Left hindlimb (tissue), 1 donor: ENCODE measurements at regions not wholly inside any gene's neighbourhood (a gene's known extent, or its start where the extent isn't known, plus 50 kb on each side); places are given as distances from the start of the nearest gene placed in this dataset.
"Not testable (repeated sequence)": the region's sequence is repeated elsewhere in the genome, so short reads cannot be mapped to it uniquely, and the experiment has no call there.

Source experiments
- DNase-seq: peaks from one replicate; pipeline ENCODE4 v3.0.0-alpha.2; 2018

DNA sequence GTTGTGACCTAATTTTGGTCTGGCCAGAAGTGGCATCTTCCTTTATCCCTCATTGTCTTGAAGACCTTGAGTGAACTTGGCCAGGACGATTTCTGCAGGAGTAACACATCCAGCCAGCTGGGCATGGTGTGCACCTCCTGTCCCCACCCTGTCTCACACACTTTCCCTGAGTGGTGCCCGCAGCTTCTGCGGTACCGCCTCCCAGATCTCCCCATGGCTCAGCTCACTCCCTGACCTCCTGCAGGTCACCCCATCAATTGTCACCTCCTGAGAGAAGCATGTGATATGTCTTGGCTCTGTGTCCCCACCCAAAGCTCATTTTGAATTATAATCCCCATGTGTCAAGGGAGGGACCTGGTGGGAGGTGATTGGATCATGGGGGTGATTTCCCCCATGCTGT is 50.2 kb upstream of the TP53I11 start:
- no peak for DNase-seq

DNA sequence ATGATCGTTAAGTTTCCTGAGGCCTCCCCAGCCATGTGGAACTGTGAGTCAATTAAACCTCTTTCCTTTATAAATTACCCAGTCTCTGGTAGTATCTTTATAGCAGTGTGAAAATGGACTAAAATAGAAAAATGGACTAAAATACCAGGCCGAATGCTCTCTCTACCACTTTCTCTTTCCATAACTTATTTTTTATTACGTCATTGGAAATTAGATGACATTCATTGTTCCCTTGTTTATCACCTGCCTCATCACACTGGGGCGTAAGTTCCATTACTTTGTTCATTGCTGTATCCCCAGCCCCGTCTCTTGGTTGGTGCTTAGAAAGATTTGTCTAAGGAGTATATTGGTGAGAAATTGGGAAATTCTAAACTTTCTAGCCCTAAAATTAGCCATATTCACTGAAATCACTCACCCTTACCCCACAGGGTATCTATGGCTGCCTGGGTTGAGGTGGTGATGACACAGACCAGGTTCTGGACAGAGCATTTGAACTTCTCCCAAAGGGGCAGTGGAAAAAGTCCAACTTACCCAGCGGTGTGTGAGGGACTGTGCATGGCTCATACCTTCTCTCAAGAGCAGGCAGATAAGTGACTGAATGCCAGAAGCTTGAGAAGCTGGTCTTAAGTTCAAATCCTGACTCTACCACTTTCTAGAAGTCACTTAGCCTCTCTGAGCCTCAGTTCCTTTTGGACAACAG is 50.9 kb upstream of the TP53I11 start:
- DNase-seq: no peak

DNA sequence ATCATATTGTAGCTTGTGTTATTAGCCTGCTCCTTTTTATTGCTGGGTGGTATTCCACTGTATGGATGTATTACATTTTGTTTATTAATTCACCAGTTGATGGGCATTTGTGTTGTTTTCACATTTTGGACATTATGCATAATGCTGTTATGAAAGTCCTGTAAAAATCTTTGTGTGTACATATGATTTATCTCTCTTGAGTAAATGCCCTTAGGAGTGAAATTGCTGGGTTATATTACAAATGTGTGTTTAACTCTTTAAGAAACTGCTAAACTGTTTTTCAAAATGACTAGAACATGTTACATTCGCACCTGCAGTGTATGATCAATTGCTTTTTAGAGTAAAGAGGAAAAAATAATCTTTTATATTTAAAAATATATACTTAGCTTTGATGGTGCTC is 54.4 kb upstream of the TP53I11 start:
- DNase-seq: no peak

DNA sequence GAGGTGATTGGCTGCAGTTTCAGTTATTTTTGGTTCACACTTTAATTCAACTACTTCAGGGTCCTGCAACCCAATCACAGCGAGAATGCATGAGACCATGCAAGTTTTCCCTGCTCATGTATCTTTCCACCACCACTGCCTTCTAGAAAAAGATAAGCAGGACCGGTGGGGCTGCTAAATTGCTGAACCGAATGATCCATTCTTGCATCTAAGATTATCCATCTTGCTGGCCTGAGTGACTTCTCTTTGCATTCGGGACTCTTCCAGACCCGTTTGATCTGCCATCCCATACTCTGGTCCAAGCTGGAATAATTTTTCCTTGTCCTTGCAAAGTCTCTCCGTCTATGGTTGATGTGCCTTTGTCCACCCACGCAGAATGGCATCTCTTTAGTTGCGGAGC is 56.3 kb upstream of the TP53I11 start:
- no peak for DNase-seq

DNA sequence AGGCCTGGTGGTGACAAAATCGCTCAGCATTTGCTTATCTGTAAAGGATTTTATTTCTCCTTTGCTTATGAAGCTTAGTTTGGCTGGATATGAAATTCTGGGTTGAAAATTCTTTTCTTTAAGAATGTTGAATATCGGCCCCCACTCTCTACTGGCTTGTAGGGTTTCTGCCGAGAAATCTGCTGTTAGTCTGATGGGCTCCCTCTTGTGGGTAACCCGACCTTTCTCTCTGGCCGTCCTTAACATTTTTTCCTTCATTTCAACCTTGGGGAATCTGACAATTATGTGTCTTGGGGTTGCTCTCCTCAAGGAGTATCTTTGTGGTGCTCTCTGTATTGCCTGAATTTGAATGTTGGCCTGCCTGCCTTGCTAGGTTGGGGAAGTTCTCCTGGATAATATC is 65.3 kb upstream of the TP53I11 start:
- not testable (repeated sequence) for DNase-seq

DNA sequence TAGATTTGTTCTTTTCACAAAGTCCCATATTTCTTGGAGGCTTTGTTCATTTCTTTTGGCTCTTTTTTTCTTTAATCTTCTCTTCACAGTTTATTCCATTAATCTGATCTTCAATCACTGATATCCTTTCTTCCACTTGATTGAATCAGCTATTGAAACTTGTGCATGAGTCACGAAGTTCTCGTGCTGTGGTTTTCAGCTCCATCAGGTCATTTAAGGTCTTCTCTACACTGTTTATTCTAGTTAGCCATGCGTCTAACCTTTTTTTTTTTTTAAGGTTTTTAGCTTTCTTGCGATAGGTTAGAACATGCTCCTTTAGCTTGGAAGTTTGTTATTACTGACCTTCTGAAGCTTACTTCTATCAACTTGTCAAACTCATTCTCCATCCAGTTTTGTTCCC is 65.8 kb upstream of the TP53I11 start:
- not testable (repeated sequence) for DNase-seq

DNA sequence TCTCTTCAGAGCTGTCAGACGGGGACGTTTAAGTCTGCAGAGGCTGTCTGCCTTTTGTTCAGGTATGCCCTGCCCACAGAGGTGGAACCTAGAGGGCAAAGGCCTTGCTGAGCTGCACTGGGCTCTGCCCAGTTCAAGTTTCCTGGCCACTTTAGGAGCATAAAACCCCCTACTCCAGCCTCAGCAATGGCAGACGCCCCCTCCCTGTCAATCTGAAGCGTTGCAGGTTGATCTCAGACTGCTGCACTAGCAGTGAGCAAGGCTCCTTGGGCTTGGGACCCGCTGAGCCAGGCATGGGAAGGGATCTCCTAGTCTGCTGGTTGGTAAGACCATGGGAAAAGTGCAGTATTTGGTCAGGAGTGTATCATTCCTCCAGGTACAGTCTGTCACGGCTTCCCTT is 66.6 kb upstream of the TP53I11 start:
- DNase-seq: no peak

DNA sequence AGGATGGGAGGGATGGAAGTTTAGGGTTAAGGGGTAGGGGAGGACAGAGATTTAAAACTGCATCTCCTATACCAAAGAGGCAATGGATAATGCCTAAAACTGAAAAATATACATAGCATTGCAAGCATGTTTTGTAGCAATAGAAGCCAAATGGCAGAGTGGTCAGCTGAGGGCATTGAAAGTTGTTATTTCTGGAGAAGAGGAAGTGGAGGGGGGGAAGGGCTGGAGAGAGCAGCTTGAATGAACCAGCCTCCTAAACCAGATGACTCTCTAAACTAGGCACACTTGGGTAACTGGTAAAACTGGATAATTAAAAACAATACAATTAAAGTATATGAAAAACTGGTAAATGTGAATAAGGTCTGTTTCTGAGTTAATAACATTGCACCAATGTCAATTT is 70.3 kb upstream of the TP53I11 start:
- no peak for DNase-seq

DNA sequence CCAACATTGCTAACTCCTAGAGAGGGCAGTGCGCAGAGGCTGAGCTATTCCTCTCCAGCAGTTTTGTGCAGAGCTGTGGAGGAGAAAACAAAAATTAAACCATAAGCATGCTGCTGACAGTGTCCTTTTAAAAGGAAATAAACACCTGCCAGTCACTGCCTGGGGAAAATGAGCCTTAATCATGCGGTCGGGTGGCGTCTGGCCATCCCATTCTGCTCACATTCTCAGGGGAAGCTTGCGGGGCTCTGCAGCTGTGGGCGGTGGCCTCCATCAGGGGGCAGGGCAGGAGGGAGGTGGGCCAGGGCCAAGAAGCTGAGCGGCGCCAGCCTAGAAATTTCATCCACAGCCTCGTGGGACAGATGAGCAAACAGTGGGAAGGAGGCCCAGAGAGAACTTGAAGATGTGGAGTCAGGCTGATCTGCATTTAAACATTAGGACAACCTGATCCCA is 71.0 kb upstream of the TP53I11 start:
- DNase-seq: peak; percentile 91

DNA sequence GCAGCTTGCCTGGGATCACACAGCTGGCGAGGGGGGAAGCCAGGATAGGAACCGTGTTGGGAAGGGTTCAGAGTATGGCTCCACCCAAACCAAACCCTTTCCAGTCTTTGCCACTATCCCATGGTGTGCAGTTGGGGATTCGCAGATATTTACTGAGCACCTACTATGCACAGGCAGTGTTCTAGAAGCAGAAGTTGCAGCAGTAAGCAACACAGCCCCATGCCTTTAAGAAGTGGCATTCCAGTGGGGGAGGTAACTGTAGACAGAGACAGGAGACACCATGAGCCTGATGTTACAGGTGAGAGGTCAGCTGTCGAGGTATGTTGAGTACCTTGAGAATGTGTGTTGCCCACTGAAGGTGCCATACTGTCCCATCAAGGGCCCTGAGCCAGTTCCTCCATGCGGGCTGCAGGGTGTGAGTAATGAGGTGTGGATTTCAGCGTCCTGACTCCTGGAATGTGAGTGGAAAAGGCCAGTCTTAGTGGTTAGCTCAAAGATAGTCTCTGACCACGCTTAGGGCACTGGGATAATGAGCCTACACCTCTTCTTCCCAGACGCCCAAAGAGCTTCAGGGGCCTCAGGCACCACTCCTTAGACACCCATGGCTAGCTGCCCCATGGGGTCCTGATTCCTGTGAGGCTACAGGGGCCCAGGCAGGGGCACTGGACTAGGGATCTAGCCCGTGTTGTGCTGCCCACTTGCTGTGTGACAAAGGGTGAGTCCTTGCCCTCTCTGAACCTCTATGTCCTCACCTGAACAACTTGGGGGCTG is 71.8 kb upstream of the TP53I11 start:
- DNase-seq: no peak

DNA sequence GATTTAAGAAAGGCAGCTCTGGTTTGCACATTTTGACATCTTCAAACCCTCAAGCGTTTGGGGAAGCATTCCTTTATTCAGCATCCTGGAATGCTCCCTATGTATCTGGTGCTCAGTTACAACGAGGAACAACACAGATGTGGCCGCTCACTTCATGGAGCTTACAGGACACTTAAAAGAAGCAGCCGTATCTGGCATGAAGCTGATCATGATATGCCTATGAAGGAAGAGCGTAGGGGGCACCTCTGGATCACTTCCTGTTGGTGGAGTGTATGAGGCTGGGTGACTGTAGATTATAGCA is 72.3 kb upstream of the TP53I11 start:
- no peak for DNase-seq

DNA sequence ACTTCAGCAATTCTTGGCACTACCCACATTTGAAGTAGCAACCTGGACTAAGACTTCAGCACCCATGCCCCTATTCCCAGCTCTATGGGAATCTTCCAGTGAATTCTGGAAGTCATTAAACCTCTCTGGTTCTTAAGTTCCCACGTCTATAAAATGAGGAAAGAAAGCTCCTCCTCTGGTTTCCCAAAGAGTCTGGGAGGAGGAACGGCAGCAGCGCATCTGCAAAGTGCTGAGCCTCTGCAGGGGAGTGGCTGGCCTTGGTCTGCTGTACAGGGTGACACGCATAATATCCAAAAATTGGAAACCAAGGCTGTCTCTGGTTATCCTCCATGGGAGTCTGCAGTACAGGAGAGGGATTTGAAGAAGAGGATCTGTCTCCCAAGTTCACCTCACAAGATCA is 73.6 kb upstream of the TP53I11 start:
- DNase-seq: no peak

DNA sequence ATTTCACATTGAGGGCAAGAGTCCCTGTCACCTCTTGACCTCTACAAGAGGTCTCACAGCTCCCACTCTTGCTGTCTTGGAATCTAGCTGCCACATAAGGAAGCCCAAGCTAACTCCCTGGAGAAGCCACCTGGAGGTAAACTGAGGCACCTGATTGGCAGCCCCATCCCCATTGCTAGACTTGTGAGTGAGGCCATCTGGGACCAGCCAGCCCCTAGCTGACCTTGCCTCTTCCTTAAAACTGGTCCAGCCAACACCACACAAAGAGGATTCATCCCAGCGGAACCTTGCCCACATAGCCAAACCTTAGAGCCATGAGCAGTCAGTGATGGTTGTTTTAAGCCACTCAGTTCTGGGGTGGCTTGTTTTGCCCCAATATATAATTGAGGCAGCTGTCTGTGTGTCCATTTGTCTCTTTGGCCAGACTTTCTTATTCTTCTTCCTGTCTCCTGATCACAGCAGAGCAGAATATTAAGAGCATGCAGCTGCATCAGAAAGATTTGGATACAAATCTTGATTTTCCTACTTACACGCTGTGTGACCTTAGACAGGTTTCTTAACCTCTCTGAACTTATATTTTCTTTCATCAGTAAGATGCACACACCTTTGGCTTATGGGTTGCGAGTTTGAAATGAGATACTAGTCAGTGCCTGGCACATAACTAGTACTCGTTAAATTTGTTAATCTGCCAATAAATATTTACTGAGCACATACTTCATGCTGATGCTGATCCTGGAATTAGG is 74.3 kb upstream of the TP53I11 start:
- no peak for DNase-seq

DNA sequence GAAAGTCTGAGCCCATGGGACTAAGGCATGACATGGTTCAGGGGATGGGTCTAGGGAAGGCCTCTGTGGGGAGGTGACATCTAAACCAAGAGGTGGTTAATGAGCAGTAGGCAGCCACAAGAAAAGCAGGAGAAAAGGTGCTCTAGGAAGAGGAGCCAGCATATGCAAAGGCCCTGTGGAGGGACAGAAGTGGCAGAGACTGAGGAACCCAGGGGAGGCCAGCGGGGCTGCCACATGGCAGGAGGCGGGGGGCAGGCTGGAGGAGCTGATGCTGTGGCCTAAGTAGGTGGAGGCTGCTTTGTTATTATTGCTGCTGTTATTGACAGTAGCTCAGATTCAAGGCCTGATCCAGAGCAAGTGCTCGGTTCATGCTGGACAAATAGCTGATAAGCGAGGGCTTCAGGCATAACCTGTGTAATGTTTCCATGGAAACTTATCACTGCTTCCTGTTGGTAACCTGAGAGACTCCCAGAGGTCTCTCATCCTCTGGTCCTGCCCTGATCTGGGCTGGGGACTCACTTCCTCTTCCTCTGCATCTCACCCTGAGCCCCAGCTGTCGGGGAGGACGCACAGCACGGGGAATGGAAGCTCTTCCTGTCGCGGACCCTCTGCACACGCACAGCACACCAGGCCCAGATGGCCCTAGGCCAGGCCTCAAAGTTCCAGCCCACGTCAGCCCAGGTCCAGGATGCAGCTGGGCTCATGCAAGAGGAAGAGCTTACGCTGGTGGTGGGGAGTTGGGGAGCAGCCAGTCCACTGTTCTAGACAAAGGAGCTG is 75.2 kb upstream of the TP53I11 start:
- peak; percentile 87 for DNase-seq

DNA sequence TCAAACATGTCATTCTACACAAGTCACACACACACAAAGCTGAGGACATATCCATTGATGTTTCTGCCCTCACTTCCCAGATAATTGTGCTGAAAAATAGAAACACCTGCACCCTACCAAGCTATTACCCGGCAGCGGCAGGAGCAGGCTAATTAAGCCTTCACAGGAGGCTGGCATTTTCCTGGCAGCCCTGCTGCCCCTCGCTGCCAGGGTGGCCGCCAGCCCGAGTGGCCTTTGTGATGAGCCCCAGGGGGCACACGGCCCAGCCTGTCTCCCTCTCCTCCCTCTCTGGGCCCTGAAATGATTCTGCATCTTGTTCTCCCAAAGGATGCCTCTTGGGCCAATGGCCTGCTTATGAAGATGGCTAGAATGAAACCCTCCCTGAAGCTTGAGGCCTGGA is 76.2 kb upstream of the TP53I11 start:
- no peak for DNase-seq

DNA sequence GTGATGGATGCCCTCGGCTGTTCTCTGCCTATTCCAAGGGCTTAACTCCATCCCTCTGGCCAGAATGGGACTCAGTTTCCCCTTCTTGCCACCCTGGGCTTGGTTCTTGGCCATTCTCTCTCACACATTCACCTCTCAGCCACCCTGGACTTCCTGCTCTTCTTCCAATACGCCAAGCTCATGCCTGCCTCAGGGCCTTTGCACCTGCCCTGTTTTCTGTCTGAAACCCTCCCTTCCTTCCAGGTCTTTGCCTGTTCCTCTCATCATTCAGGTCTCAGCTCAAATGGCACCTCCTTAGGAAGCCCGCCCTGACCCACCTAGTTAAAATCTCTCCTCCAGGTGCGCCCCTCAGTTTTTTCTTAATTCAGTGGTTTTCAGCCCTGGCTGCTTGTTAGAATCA is 76.6 kb upstream of the TP53I11 start:
- no peak for DNase-seq

DNA sequence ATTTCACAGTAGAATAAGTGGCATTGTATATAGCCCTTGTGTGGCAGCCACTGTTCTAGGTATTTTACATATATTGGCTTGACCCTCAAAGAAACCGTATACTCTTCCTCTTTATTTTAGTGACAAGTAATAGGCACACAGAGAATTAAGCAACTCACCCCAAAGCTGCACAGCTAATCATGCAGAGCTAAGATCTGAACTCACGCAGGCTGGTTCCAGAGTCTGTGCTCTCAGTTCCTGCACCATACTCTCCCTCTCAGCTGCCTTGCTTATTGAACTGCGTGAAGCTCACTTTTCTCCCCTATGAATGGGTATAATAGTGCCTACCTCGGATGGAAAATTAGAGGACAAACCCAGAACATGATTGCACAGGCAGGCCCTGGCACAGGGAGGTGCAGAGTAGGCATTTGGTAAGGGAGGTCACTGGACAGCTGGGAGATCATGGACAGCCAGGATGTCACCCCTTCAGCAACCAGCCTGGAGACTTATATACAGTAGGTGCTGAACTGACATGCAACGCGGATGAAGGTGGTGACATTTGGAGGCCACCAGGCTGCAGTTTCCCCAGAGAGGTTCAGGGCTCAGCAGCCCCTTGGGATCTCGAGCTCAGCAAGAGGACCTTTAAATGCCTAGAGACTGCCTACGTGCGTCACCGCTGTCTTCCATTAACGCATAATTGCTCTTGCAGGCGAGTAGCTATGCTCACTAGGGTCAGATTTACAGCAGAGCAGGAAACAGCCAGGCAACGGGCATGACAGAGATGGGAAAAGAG is 78.4 kb upstream of the TP53I11 start:
- DNase-seq: no peak

DNA sequence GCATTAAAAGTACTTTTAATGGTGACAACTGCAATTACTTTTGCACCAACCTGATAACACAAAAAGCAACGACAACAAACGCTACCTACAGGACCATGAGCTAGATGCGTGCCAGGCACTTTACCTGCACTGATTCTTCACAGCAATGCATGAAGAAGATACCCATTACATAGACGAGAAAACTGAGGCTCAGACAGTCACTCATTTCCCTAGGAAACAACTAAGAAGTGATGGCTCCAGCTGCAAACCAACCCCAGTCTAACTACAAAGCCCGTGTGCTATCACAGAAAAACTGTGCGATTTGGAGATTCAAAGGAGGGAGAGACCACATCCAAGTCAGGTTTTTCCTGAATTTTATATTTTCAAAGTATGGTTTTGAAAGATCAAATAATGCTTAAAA is 80.1 kb upstream of the TP53I11 start:
- no peak for DNase-seq

DNA sequence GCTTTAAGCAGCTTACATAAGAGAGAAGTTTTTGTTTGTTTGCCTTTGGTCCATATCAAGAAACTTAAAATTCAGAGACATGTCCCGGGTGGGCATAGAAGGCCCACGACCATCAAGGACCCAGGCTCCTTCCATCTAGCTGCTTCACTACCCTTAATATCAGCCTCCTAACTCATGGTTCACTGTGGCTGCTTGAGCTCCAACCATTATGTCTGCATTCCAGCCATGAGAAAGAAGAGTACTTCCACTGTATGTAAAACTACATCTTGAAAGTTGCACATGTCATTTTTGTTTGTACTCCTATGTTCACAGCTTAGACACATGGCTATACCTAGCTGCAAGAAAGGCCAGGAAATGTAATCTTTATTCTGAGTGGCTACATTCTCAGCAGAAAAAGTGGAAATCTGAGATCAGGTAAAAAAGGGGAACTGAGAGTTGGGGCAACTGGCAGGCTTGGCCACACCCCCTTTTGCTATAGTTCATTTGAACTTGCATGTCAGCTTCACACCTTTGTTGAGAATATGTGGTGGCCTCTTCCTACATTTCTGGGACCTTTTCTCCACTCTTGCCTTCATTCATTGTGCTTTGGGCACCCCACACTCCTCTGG is 81.3 kb upstream of the TP53I11 start:
- DNase-seq: no peak

DNA sequence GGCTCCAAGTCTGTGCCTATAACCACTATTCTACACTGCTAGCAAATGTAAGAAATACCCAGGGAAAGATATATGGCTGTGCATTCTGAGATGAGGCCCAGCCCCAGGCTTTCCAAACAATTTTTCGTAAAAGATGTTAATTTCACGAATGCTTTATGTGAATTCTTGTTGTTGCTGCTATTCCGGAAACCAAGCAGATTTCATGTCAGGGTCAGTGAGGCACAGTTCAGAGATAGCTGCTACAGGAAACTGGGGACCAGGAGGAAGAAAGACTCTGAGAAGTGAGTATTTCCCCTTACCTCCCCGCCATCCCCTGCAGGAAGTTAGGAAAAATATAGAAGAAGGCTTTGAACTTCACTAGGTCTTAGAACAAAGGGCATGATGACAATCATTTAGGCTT is 84.7 kb upstream of the TP53I11 start:
- no peak for DNase-seq

DNA sequence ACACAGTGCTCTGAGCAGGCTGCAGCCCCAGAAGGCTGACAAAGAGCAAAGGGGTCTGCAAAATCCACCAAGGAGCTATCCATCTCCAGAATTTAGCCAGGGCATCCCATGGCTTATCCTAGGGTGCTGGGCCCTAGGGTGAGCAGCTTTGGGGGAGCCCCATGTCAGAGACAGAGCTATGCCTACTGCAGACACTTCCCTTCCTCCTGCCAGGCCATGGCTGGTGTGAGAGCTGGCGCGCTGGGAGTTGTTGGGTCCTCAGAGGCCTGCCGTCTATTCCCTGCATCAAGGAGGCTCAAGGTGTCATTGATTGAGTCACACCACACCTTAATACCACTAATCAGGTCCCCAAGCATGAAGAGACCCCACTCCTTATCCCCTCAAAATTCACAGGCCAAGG is 85.3 kb upstream of the TP53I11 start:
- no peak for DNase-seq

DNA sequence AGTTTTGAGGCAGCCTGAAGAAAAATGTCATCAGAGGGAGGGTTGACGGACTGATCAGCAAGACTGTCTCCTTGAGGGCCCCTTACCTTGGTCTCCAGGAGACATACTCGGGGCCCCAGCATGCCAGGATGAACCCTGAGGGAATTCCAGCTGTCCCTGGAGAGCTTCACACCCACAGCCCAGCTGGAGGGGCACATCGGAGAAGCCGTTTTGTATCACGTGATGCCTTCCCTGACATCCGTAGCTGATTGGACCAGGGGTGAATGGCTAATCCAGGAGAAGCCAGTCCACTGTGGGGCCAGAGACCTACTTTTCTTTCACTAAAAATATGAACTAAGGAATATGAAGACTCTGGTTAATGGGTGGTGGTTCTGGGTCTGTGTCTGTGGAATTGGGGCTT is 86.0 kb upstream of the TP53I11 start:
- DNase-seq: no peak
